ENCODE measurements at regions not wholly inside any gene's neighbourhood (a gene's known extent, or its start where the extent isn't known, plus 50 kb on each side); places are given as distances from the start of the nearest gene placed in this dataset.
"Not testable (repeated sequence)": the region's sequence is repeated elsewhere in the genome, so short reads cannot be mapped to it uniquely, and the experiment has no call there.

DNA sequence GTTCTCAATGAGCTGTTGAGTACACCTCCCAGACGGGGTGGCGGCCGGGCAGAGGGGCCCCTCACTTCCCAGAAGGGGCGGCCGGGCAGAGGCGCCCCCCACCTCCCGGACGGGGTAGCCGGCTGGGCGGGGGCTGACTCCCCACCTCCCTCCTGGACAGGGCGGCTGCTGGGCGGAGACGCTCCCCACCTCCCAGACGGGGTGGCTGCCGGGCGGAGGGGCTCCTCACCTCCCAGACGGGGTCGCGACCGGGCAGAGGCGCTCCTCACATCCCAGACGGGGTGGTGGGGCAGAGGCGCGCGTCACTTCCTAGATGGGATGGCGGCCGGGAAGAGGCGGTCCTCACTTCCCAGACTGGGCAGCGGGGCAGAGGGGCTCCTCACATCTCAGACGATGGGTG lies 86.5 kb upstream of the STOX2 start:
- not testable (repeated sequence) for TF ChIP-seq CTCF (conservative IDR thresholded peaks at IDR 0.05; ENCODE audit: low read depth, low read length); EZH2 (IDR thresholded peaks at IDR 0.05; ENCODE audit: borderline replicate concordance, low read depth, low read length, poor library complexity, severe bottlenecking)
